Osteocyte (in vitro differentiated cells): ENCODE measurements at regions not wholly inside any gene's neighbourhood (a gene's known extent, or its start where the extent isn't known, plus 50 kb on each side); places are given as distances from the start of the nearest gene placed in this dataset.
"Not testable (repeated sequence)": the region's sequence is repeated elsewhere in the genome, so short reads cannot be mapped to it uniquely, and the experiment has no call there.

Source experiments
- DNase-seq: peaks from one replicate; pipeline ENCODE4 v3.0.0; 2021; ENCODE audit warnings: mixed read lengths; ENCODE audit not compliant: unreplicated experiment; ENCODE audit errors: extremely low spot score
- H3K27ac Mint-ChIP-seq: one replicate; pipeline ENCODE4 v1.8.0; 2021; ENCODE audit warnings: mild to moderate bottlenecking, mixed read lengths; ENCODE audit not compliant: unreplicated experiment
- H3K27me3 Mint-ChIP-seq: one replicate; pipeline ENCODE4 v1.8.0; 2021; ENCODE audit warnings: mixed read lengths; ENCODE audit not compliant: unreplicated experiment
- H3K36me3 Mint-ChIP-seq: one replicate; pipeline ENCODE4 v1.8.0; 2021; ENCODE audit warnings: mixed read lengths; ENCODE audit not compliant: unreplicated experiment
- H3K4me1 Mint-ChIP-seq: one replicate; pipeline ENCODE4 v1.8.0; 2021; ENCODE audit warnings: mixed read lengths; ENCODE audit not compliant: unreplicated experiment
- H3K4me3 Mint-ChIP-seq: one replicate; pipeline ENCODE4 v1.8.0; 2021; ENCODE audit warnings: mild to moderate bottlenecking, moderate library complexity, mixed read lengths; ENCODE audit not compliant: unreplicated experiment
- H3K9me3 Mint-ChIP-seq: one replicate; pipeline ENCODE4 v1.8.0; 2021; ENCODE audit warnings: mixed read lengths; ENCODE audit not compliant: unreplicated experiment
- TF ChIP-seq, protein P1 (sequence below): fragments of 200-600 bp; sonication (generic); IDR thresholded peaks from 2 replicates; pipeline ENCODE4 v1.5.0; 2021; ENCODE audit warnings: antibody characterized with exemption, mild to moderate bottlenecking, moderate library complexity

GRCh38 chr6:102763891-102764290, 1370.4 kb downstream of the GRIK2 start:
- Mint-ChIP-seq H3K9me3 (peaks cover 5% of the 10 kb centered on the region), H3K4me1 (peaks cover 18% of the 10 kb centered on the region), H3K27ac (no peak overlapping the region), H3K27me3 (no peaks in the 10 kb centered on the region), H3K36me3 (no peaks in the 10 kb centered on the region), H3K4me3 (no peak overlapping the region)
- TF ChIP-seq, protein P1, sequence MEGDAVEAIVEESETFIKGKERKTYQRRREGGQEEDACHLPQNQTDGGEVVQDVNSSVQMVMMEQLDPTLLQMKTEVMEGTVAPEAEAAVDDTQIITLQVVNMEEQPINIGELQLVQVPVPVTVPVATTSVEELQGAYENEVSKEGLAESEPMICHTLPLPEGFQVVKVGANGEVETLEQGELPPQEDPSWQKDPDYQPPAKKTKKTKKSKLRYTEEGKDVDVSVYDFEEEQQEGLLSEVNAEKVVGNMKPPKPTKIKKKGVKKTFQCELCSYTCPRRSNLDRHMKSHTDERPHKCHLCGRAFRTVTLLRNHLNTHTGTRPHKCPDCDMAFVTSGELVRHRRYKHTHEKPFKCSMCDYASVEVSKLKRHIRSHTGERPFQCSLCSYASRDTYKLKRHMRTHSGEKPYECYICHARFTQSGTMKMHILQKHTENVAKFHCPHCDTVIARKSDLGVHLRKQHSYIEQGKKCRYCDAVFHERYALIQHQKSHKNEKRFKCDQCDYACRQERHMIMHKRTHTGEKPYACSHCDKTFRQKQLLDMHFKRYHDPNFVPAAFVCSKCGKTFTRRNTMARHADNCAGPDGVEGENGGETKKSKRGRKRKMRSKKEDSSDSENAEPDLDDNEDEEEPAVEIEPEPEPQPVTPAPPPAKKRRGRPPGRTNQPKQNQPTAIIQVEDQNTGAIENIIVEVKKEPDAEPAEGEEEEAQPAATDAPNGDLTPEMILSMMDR, result no peak
- DNase-seq, result no peak

- H3K27me3 Mint-ChIP-seq, result no peaks in the 10 kb centered on the region
- H3K4me1 Mint-ChIP-seq, result peaks cover 9% of the 10 kb centered on the region
- no peak for DNase-seq
- H3K9me3 Mint-ChIP-seq, result peaks cover 8% of the 10 kb centered on the region
- H3K27ac Mint-ChIP-seq, result no peak overlapping the region
- H3K36me3 Mint-ChIP-seq, result no peaks in the 10 kb centered on the region
- no peak overlapping the region for H3K4me3 Mint-ChIP-seq
- TF ChIP-seq, protein P1, result no peak
These were observed 1368.4 kb downstream of the GRIK2 start for GRCh38 chr6:102761872-102762271.

DNA sequence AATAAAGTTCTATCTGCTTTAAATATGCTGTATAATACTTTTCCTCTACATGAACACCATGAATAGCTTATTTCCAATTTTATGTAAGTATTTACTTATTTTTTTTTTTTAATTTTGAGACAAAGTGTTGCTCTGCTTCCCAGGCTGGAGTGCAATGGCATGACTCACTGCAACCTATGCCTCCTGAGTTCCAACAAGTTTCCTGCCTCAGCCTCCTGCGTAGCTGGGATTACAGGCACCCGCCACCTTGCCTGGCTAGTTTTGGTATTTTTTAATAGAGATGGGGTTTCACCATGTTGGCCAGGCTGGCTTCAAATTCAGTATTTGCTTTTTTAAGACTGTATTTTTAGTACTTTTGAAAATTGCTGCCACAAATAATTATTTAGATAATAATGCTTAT, 1365.9 kb downstream of the GRIK2 start:
- no peak for DNase-seq
- H3K27me3 Mint-ChIP-seq, result no peaks in the 10 kb centered on the region
- no peak overlapping the region for H3K4me3 Mint-ChIP-seq
- TF ChIP-seq, protein P1, result no peak
- H3K27ac Mint-ChIP-seq, result no peak overlapping the region
- peaks cover 6% of the 10 kb centered on the region for H3K9me3 Mint-ChIP-seq
- H3K36me3 Mint-ChIP-seq, result no peaks in the 10 kb centered on the region
- peaks cover 6% of the 10 kb centered on the region for H3K4me1 Mint-ChIP-seq

DNA sequence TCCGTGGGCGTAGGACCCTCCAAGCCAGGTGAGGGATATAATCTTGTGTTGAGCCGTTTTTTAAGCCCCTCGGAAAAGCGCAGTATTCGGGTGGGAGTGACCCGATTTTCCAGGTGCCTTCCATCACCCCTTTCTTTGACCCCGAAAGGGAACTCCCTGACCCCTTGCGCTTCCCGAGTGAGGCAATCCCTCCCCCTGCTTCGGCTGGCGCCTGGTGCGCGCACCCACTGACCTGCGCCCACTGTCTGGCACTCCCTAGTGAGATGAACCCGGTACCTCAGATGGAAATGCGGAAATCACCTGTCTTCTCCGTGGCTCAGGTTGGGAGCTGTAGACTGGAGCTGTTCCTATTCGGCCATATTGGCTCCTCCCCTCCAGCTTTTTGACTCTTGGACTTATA, 1365.0 kb downstream of the GRIK2 start:
- H3K9me3 Mint-ChIP-seq, H3K4me3 Mint-ChIP-seq: not testable (repeated sequence)

GRCh38 chr6:102749210-102749971, 1355.9 kb downstream of the GRIK2 start:
- no peaks in the 10 kb centered on the region for H3K9me3 Mint-ChIP-seq
- TF ChIP-seq, protein P1, result no peak
- DNase-seq, result no peak
- H3K36me3 Mint-ChIP-seq, result no peaks in the 10 kb centered on the region
- no peak overlapping the region for H3K4me3 Mint-ChIP-seq
- no peaks in the 10 kb centered on the region for H3K4me1 Mint-ChIP-seq
- no peaks in the 10 kb centered on the region for H3K27me3 Mint-ChIP-seq
- H3K27ac Mint-ChIP-seq, result no peak overlapping the region

More for the DNA sequence above, 1365.0 kb downstream of the GRIK2 start:
- H3K27me3 Mint-ChIP-seq, H3K4me1 Mint-ChIP-seq, H3K36me3 Mint-ChIP-seq, H3K27ac Mint-ChIP-seq, DNase-seq: not testable (repeated sequence)
